HG02623 (cell line): ENCODE measurements at regions not wholly inside any gene's neighbourhood (a gene's known extent, or its start where the extent isn't known, plus 50 kb on each side); places are given as distances from the start of the nearest gene placed in this dataset.

Experiments used
- ATAC-seq: cut with Tn5 transposase; IDR thresholded peaks from one replicate; pipeline ENCODE4 v1.9.1; 2021; ENCODE audit warnings: moderate library complexity; ENCODE audit not compliant: unreplicated experiment

DNA sequence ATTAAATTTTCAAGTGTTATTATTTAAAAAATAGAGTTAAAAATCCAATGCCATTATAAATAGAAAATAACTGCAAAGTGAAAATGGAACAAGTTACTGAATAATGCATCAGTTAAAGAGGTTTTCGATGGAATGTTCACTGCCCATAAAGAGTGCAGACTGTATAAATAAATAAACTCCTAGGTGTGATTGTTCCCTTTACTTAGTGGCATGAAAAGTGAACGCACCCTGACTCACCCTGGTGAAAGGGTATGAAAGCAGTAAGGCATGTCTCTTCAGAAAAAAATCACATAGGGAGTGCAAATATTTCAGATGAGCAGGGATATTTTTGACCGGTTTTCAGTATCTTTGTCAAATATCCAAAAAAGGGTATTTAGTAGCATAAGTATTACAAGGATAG lies 387.8 kb downstream of the DCAF12L2 start:
- no peak for ATAC-seq

DNA sequence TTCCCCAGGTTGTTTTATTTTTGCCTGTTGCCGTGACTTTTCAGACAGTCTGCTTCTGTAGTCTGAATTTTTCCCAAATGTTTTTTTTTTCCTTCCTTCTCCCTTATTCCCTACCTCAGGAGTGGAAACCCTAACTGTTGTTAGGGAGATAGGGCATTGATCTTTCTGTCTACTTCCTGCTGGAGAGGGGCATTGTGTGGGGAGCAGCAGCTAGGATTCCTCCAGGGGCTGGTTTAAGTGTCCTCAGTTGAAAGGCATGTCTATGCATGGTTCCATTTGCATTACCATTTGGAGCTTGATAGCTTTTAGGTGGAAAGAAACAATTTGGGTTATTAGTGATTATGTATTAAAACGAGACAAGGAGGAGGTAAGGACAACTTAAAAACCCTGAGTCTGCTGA lies 383.9 kb downstream of the DCAF12L2 start:
- ATAC-seq = no peak

DNA sequence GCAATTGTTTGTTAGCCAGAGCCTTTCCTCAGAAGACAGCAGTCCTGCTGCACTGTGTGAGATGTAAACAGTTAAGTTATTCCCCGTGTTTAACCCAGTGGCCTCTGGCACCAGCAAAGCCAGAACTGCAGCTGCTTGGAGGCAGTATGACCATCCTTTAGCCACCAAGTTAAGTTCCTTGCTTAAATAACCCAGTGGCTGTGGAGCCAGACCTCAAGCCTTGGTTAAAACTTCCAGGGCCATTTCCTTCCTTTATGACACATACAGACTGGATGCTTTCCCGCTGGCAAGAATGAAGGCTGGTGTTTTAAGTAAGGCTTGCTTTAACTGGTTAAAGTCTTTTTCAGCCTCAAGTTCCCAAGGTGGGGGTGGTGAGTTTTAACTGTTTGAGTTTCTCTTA lies 379.8 kb downstream of the DCAF12L2 start:
- no peak for ATAC-seq

DNA sequence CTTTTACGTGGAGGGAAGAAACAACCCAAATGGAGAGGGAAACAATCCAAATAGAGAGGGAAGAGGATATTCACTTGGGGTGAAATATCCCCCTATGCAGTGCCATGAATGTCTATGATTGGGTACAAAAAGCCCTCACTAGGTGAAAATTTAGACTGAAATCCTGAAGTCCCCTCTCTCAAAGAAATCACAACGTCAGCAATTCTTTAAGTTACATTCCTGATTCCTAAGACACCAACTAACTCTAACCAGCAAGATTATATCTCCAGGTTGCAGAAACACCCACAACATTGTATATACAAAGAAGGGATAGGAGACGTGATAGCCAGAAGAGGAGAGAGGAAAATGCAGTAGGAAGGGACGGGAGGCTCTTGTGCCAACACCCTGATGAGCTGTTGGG lies 374.3 kb downstream of the DCAF12L2 start:
- ATAC-seq = no peak

DNA sequence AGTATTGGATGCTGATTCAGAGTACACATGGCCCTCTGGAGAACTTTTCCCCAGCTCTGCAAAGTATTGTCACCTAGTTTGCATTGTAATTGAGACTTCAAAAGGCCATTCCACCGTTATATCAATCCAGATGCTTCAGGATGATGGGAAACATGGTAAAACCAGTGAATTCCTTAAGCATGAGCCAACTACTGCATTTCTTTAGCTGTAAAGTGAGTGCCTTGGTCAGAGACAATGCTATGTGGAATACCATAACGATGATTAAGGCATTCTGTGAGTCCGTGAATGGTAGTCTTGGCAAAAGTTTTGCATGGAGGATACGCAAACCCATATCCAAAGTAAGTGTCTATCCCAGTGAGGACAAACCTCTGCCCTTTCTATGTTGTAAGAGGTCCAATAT lies 355.2 kb downstream of the DCAF12L2 start:
- no peak for ATAC-seq

DNA sequence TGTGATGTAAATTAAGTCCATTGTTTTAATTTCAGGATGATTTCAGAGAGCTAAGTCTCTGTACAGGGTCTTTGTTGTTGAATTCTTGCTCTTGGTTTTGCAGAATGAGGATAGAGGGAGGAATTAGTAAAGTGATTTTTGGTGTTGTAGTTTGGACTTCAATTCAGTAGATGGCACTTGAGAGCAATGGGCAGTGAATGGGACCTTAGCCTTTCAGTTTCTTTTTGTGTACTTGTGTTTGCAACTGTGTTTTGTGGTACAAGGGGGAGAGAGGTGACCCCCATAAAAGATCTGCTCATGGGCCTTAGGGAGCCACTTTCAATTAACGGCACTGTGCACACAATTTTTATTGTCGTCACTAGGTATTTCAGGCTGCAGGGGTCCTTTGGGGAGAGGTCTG lies 340.0 kb downstream of the DCAF12L2 start:
- no peak for ATAC-seq

DNA sequence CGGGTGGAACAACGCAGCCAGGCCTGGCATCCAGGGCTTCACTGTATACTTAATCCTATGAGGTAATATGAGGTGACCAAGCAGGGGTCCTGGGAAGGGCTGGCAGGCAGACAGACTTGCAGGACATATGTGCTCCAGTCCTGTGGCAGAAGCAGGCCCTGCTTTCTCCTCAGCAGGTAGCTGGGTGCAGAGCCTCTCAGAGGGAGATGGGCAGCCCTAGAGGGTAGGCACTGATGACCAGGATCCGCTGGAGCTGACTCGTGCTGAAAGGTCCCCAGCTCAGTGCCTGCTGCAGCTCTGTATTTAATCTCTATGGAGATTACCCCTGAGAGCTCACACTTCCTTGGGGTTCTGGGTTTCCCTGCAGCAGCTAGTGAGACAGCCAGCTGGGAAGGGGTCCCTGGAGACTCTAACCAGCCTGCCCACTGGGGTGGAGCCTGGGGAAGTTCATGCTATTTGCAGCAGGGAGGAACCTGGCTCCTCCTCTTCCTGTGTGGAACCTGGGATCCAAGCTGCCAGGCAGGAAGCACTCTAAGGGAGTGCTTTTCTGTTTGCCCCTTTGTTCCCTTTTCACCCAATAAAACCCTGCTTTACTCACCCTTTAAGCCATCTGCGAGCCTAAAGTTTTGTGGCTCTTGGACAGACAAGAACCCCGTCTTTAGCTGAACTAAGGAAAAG lies 339.2 kb downstream of the DCAF12L2 start:
- no peak for ATAC-seq

DNA sequence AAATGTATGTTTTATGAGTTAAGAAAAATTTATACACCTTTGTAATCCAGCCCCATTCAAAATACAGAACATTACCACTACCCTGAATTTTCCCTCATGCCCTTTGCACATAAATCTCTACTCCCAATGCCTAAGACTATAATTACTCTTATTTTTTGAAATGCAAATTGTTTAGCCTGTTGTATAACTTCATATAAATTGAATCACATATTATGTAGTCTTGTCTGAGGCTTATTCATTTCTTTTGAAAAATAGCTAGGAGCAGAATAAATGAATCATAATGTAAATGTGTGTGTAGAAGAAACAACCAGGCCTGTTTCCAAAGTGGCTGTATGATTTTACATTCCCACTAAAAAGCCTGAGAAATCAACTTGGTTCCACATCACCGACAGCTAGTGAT lies 319.8 kb downstream of the DCAF12L2 start:
- ATAC-seq = no peak

DNA sequence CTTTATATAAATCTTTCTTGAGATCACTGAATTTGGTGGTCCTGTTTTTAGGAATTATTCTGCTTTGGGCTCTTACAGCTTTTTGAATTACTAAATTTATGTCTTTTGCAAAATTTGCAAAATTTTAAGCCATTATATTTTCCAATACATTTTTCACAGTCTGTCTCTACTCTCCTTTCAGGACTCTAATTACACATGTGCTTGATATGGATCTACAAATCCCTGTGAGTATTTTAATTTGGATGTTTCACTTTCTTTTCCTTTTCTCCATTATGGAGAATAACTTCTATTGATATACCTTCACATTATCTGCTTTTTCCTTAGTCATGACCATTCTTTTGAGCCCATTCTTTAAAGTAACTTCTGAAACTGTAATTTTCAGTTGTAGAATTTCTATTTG lies 315.4 kb downstream of the DCAF12L2 start:
- ATAC-seq = no peak

DNA sequence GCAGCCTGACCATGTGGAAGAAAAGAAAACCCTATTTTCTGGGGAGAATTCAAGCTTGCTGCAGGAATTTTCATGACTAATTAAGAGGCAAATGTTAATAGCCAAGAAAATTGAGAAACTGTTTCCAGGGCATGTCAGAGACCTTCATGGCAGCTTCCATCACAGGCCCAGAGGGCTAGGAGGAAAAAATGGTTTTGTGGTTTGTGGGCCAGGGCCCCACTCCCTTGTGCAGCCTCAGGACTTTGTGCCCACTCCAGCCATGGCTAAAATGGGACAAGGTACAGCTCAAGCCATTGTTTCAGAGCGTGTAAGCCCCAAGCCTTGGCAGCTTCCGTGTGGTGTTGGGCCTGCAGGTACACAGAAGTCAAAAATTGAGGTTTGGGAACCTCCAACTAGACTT lies 282.9 kb downstream of the DCAF12L2 start:
- ATAC-seq = no peak

DNA sequence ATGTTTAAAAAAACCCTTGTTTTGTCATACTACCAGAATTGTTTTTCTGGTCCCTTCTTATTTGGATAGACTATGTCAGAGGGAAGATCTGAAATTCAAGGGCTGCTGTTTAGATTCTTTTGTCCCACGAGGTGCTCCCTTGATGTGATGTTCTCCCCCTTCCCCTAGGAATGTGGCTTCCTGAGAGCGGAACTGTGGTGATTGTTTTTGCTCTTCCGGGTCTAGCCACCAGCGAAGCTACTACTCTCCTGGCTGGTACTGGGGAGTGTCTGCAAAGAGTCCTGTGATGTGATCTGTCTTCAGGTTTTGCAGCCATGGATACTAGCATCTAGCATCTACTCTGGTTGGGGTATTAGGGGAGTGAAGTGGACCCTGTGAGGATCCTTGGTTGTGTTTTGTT lies 271.1 kb downstream of the DCAF12L2 start:
- no peak for ATAC-seq

DNA sequence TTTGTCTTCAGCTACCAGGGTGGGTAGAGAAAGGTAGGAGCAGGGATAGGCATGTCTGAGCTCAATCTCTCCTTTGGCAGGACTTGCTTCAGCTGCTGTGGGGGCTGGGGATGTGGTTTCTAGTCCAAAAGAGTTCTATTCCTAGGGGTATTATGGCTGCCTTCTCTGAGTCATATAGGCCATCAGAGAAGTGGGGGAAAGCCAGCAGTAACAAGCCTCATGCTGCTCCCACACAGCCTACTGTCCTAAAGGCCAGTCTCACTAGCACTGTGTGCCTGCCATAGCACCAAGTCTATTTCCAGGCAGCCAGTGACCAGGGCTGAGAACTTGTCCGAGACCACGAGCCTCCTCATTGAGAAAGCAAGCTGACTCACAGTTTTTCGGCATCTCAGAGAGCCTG lies 270.6 kb downstream of the DCAF12L2 start:
- ATAC-seq = no peak

DNA sequence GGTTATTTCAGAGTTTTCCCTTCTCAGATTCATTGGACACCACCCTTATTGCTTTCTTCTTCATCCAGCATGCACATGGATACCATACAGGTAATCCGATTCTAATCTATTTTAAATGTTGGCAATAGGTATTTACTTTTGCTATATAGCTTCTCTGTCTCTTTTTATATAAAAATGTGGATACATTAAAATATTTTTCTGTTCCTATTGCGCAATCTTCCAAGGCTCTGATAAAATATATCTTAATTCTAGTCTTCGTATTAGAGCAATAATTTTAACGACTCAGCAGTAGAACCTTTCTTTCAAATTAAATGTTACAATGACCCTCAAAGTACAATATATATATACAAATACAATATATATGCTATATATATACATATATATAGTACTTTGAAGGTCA lies 239.8 kb downstream of the DCAF12L2 start:
- no peak for ATAC-seq

DNA sequence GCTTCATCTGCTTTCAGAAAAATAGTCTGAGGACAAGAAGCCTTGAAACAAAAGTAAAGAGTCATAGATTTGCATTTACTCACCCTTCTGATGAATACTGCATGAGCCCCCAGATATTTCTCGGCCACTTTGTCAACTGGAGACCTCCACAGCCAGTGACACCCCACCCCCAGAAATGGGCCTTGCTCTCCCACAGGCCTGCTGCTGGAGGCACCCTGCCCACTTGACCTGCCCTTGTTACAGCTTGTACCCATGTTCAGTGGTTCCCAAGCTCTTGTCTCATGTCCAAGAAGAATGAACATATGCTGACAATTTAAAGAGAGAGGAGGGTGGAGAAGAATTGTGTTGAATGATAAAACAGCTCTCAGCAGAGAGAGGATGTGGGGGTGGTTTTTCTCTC lies 225.1 kb downstream of the DCAF12L2 start:
- no peak for ATAC-seq

DNA sequence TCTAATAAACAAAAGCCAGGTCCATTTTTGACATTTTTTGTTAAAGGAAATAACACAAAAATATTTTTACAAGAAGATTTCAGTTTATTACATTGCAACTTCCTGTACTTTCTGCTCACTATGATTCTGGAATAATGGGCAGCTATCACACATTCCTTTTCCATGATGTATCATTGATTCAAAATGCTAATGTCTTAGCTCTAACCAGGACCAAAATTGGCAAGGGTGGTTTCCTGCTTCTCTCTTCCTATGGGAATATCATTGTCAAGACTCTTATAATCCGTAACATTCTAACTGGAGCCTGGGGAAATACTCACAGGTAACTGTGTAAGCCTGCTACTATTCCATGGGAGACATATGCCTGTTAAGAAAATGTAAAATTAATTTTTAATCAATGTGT lies 218.6 kb downstream of the DCAF12L2 start:
- no peak for ATAC-seq

DNA sequence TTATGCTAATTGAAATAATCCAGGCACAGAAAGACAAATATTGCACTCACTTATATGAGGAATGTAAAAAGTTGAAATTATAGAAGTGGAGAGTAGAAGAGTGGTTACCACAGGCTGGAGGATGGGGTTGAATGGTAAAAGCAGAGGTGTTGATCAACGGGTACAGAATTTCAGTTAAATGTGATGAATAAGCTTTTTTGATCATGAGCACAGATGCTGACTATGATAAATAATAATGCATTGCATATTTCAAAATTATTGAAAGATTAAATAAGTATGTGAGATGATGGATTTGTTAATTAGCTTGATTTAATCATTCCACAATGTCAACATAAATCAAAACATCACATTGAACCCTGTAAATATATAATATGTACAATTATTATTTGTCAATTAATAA lies 213.1 kb downstream of the DCAF12L2 start:
- no peak for ATAC-seq

DNA sequence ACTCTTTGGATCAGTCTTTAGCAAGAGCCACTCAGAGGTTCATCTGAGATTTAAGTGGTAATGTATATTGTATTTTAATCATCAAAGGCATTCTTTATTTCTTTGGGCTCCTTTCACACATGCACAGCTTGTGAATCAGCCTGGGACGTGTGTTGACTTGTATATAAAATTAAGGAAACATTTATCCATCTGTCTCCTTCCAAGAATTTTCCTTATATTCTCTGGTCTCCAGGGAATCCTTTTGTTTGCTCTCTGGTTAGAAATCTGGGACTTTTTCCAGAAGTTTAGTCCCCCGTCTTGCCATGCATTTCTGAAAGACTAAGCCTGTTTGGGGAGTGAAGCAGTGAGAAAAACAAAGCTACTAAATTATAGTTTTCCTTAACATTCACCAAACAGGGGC lies 212.3 kb downstream of the DCAF12L2 start:
- ATAC-seq = no peak

DNA sequence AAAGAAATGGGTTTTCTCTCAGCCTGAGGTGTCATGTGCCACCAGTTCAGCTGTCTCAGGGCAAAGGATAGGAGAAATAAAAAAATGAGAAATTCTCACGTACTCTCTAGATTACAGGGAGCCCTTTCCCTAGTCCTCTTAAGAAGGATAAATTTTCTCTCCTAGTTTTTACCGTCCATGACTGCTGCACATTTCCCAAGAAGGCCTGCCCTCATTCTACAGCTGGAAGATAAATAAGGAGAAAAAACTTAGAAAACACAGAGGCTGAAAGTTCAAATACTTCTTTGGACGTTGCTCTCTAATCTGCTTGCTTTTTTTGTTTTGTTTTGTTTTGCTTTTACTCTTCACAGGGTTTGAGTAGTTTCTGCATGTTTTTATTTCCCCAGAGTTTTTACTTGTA lies 211.9 kb downstream of the DCAF12L2 start:
- ATAC-seq = no peak

DNA sequence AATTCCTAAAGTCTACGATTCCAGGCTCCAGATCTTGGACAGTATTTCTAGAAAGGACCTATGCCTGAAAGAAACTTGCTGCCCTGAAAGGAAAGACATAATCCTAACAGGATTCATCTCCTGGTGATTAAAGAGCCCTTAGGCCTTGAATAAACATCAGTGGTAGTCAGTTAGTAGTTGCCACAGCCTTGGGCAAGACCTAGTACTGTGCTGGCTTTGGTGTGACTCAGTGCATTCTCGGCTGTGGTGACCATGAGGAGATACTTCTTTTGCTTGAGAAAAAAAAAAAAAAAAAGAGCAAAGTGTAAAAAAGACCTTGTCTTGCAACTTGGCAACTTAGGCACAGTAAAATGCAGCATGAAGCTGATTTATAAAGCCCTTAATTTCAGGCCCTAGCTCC lies 188.2 kb downstream of the DCAF12L2 start:
- no peak for ATAC-seq

DNA sequence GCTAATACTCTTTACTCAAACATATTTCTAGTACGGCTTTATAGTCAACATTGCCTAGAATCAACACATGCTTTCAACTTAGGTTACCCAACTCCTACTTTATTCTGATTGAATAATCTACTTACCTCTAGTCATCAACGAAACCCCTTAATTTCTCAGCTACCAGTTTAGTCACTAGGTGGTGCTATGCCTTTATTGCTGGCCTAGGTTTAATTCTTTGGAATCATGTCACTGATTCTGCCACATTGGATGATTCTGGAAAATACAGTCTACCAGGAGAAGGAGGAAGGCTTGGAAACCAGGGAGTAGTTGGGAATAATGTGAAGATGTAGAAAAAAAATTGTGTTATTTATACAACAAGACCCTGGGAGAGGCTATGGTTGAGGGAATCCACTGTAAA lies 167.7 kb downstream of the DCAF12L2 start:
- ATAC-seq = no peak

DNA sequence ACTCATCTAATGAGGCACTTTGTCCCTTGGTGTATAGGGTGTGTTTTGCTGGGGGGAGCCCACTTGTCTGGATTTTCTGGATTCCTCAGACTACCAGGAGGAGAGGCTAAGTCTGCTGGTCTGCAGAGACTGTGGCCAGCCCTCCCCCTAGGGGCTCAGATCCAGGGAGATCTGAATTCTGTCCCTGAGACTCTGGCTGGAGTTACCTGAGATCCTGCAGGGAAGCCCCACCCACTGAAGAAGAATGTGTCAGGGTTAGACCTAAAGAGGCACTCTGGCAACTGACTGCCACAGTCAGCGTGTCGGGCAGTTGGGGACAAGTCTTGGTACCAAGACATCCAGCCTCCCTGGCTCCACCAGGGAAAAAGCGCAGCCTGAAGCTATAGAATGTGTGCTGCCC lies 138.9 kb downstream of the DCAF12L2 start:
- ATAC-seq = no peak

DNA sequence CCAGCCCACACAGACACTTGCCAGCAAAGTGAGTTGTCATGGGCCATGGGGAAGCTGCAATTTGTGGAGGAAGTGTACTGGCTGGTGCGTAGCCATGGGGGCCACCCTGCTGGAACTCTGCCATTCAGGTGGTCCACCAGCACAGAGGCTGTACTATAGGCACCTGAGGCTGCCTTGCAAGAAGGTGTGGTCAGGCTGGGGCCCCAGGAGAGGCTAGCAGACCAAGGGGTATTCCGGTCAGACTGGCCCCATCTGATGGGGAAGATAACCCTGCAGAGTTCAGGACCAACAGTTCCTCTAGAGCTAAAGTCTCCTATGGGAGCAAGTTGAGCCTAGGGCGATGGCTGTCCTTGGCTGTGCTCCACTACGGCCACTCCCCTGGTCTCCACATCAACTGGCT lies 136.1 kb downstream of the DCAF12L2 start:
- ATAC-seq = no peak

DNA sequence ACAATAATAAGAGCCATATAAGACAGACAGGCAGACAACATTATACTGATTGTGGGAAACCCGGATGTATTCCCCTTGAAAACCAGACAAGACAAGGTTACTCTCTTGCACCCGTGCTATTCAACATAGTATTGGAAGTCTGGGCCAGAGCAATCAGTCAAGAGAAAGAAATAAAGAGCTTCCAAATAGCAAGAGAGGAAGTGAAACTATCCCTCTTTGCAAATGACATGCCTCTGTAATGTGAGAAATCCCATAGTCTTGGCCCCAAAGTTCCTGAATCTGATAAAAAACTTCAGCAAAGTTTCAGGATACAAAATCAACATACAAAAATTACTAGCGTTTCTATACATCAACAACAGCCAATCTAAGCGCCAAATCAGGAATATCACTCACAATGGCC lies 102.1 kb downstream of the DCAF12L2 start:
- no peak for ATAC-seq
